CD14-positive monocyte (primary cell): ENCODE measurements at regions not wholly inside any gene's neighbourhood (a gene's known extent, or its start where the extent isn't known, plus 50 kb on each side); places are given as distances from the start of the nearest gene placed in this dataset.

Experiments used
- DNase-seq, 3 donors: peaks; one replicate each; pipeline ENCODE4 v3.0.0-alpha.2; 2011 to 2022
- H2AFZ ChIP-seq: 2 replicates; pipeline ENCODE4 v1.6.0; 2012; ENCODE audit warnings: mild to moderate bottlenecking, low read depth, low read length, inconsistent platforms; ENCODE audit not compliant: insufficient read depth, poor library complexity, severe bottlenecking
- H3K27ac ChIP-seq, 2 donors: 1 replicate in 1 of 2; 2 replicates in 1 of 2; pipeline ENCODE4 v1.5.1; 2012 to 2013; ENCODE audit warnings: low read length in 2 of 2, control low read depth in 1 of 2, inconsistent platforms in 1 of 2, low read depth in 1 of 2, mild to moderate bottlenecking in 1 of 2
- H3K27me3 ChIP-seq, 2 donors: one replicate each; pipeline versions ENCODE4 v1.6.0 to v1.6.1; 2011 to 2013; ENCODE audit warnings: low read length in 2 of 2; ENCODE audit not compliant: control insufficient read depth in 2 of 2, insufficient read depth in 2 of 2
- H3K36me3 ChIP-seq, 2 donors: replicated peaks in 1 of 2; 1 replicate in 1 of 2; 2 replicates in 1 of 2; pipeline versions ENCODE4 v1.5.1 to v1.6.1; 2012 to 2013; ENCODE audit warnings: low read length in 2 of 2, control low read depth in 1 of 2, inconsistent platforms in 1 of 2, mild to moderate bottlenecking in 1 of 2; ENCODE audit not compliant: insufficient read depth in 2 of 2, control insufficient read depth in 1 of 2
- H3K4me1 ChIP-seq, 2 donors: 1 replicate in 1 of 2; 2 replicates in 1 of 2; pipeline versions ENCODE4 v1.5.1 to v1.6.1; 2012 to 2013; ENCODE audit warnings: low read length in 2 of 2, control low read depth in 1 of 2, inconsistent platforms in 1 of 2, mild to moderate bottlenecking in 1 of 2, moderate library complexity in 1 of 2; ENCODE audit not compliant: insufficient read depth in 2 of 2, control insufficient read depth in 1 of 2
- H3K4me2 ChIP-seq: replicated peaks from 2 replicates; pipeline ENCODE3; 2012; ENCODE audit warnings: low read length, moderate library complexity, mild to moderate bottlenecking; ENCODE audit not compliant: poor library complexity, severe bottlenecking; ENCODE audit errors: extremely low read depth
- H3K4me3 ChIP-seq, 3 experiments: fragments of 200-600 bp in 1 of 3; sonication (generic) in 1 of 3; replicated peaks in 1 of 3; 1 replicate in 2 of 3; 2 replicates in 1 of 3; pipeline ENCODE4 v1.5.1; 2011 to 2013; ENCODE audit warnings: low read length in 3 of 3, mild to moderate bottlenecking in 3 of 3, control low read depth in 2 of 3, low read depth in 2 of 3, inconsistent platforms in 1 of 3, moderate library complexity in 1 of 3
- H3K79me2 ChIP-seq: 2 replicates; pipeline ENCODE4 v1.6.0; 2012; ENCODE audit warnings: mild to moderate bottlenecking, control low read depth, inconsistent platforms, low read length, moderate library complexity; ENCODE audit not compliant: insufficient read depth
- H3K9ac ChIP-seq: 2 replicates; pipeline ENCODE4 v1.6.0; 2017; ENCODE audit warnings: low read length, mild to moderate bottlenecking; ENCODE audit not compliant: insufficient read depth, poor library complexity, severe bottlenecking
- H3K9me3 ChIP-seq, 2 donors: replicated peaks in 1 of 2; 1 replicate in 1 of 2; 2 replicates in 1 of 2; pipeline versions ENCODE4 v1.5.1 to v1.6.1; 2012 to 2013; ENCODE audit warnings: low read length in 2 of 2, control low read depth in 1 of 2; ENCODE audit not compliant: control insufficient read depth in 1 of 2, insufficient read depth in 1 of 2
- H4K20me1 ChIP-seq: 2 replicates; pipeline ENCODE4 v1.6.0; 2012; ENCODE audit warnings: mild to moderate bottlenecking, low read length, control low read depth, moderate library complexity; ENCODE audit not compliant: insufficient read depth
- H3K27ac Mint-ChIP-seq, 7 donors: one replicate each; pipeline ENCODE4 v1.8.0; 2020; ENCODE audit warnings: mild to moderate bottlenecking in 7 of 7, mixed read lengths in 7 of 7, moderate library complexity in 6 of 7, inconsistent platforms in 2 of 7
- H3K27me3 Mint-ChIP-seq, 3 donors: one replicate each; pipeline ENCODE4 v1.8.0; 2021 to 2022; ENCODE audit warnings: low read depth in 3 of 3, mild to moderate bottlenecking in 3 of 3, mixed read lengths in 3 of 3, moderate library complexity in 3 of 3, inconsistent platforms in 1 of 3
- H3K36me3 Mint-ChIP-seq, 2 donors: one replicate each; pipeline ENCODE4 v1.8.0; 2020; ENCODE audit warnings: mixed read lengths in 2 of 2, inconsistent platforms in 1 of 2, mild to moderate bottlenecking in 1 of 2
- H3K4me1 Mint-ChIP-seq: one replicate; pipeline ENCODE4 v1.8.0; 2020; ENCODE audit warnings: mild to moderate bottlenecking, mixed read lengths
- H3K4me3 Mint-ChIP-seq, 2 donors: one replicate each; pipeline ENCODE4 v1.8.0; 2020; ENCODE audit warnings: mild to moderate bottlenecking in 2 of 2, mixed read lengths in 2 of 2, moderate library complexity in 1 of 2
- H3K9me3 Mint-ChIP-seq, 7 donors: one replicate each; pipeline ENCODE4 v1.8.0; 2020 to 2022; ENCODE audit warnings: mixed read lengths in 7 of 7, mild to moderate bottlenecking in 6 of 7, moderate library complexity in 6 of 7, inconsistent platforms in 2 of 7
- CTCF ChIP-seq: fragments of 200-600 bp; IDR thresholded peaks from one replicate; pipeline ENCODE4 v1.8.0; 2022; ENCODE audit warnings: antibody characterized with exemption, mild to moderate bottlenecking
- WGBS: methylation state at CpG from one replicate; pipeline ENCODE4 v1.1.5; 2013; ENCODE audit warnings: missing lambda C conversion rate; ENCODE audit not compliant: insufficient coverage; 5-methylcytosine and 5-hydroxymethylcytosine counted together
- intact Hi-C, 2 donors: fragments of 100-400 bp; cut with micrococcal nuclease; formaldehyde crosslinking; loops; one replicate each; pipeline versions ENCODE4 v1.15.0 to v1.15.1; 2023

GRCh38 chr9:20138841-20139240 lies 350.0 kb upstream of the SLC24A2 start:
- H3K4me1 Mint-ChIP-seq: no peaks in the 10 kb centered on the region
- no peaks in the 10 kb centered on the region for H3K27me3 ChIP-seq
- H3K27ac Mint-ChIP-seq: no peak overlapping the region
- no peak overlapping the region for H2AFZ ChIP-seq
- H3K4me2 ChIP-seq: no peak overlapping the region
- TF ChIP-seq CTCF: no peak
- no peaks in the 10 kb centered on the region for H3K9me3 ChIP-seq
- H4K20me1 ChIP-seq: no peaks in the 10 kb centered on the region
- intact Hi-C loops: no loop called here
- H3K4me1 ChIP-seq: no peaks in the 10 kb centered on the region
- H3K27me3 Mint-ChIP-seq: peaks cover 0 to 1% (median 0%) of the 10 kb centered on the region in 3 donors
- H3K9me3 Mint-ChIP-seq: peaks cover 0 to 1% (median 0%) of the 10 kb centered on the region in 7 donors
- no peaks in the 10 kb centered on the region for H3K36me3 Mint-ChIP-seq
- WGBS: 96% methylated on average over 3 of the region's 4 CpGs
- H3K4me3 Mint-ChIP-seq: no peak overlapping the region
- DNase-seq: no peak
- H3K4me3 ChIP-seq: no peak overlapping the region
- H3K9ac ChIP-seq: no peak overlapping the region
- H3K79me2 ChIP-seq: no peaks in the 10 kb centered on the region
- no peaks in the 10 kb centered on the region for H3K36me3 ChIP-seq
- H3K27ac ChIP-seq: no peak overlapping the region

DNA sequence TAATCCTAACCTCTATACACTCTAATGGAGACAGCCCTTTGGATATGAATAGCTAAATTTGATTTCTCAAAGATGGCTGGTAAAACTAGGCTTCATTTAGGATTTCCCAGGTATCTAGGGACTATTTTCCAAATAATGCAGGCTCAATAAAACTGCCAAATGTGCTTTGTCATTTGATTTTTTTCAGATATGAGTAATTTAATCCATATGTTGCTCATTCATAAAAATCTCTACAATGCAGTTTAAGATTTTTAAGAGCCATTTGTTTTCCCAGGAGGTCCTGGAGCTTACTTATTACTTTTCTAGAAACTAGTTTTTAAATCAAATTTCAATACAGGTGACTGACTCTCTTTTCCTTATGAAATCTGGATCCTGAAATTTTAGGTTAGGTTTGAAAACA lies 349.3 kb upstream of the SLC24A2 start:
- H3K27ac Mint-ChIP-seq: no peak overlapping the region
- H3K79me2 ChIP-seq: no peaks in the 10 kb centered on the region
- H3K4me2 ChIP-seq: no peak overlapping the region
- no peaks in the 10 kb centered on the region for H3K9me3 ChIP-seq
- no peaks in the 10 kb centered on the region for H3K36me3 ChIP-seq
- no peaks in the 10 kb centered on the region for H3K36me3 Mint-ChIP-seq
- H3K4me1 Mint-ChIP-seq: no peaks in the 10 kb centered on the region
- H4K20me1 ChIP-seq: no peaks in the 10 kb centered on the region
- DNase-seq: no peak
- H2AFZ ChIP-seq: no peak overlapping the region
- H3K4me1 ChIP-seq: no peaks in the 10 kb centered on the region
- no peak overlapping the region for H3K9ac ChIP-seq
- H3K27me3 ChIP-seq: no peaks in the 10 kb centered on the region
- intact Hi-C loops: no loop called here
- H3K9me3 Mint-ChIP-seq: peaks cover 0 to 1% (median 0%) of the 10 kb centered on the region in 7 donors
- no peak overlapping the region for H3K4me3 ChIP-seq
- H3K4me3 Mint-ChIP-seq: no peak overlapping the region
- TF ChIP-seq CTCF: no peak
- H3K27ac ChIP-seq: no peak overlapping the region
- peaks cover 0 to 1% (median 0%) of the 10 kb centered on the region in 3 donors for H3K27me3 Mint-ChIP-seq
